ENCODE measurements at regions not wholly inside any gene's neighbourhood (a gene's known extent, or its start where the extent isn't known, plus 50 kb on each side); places are given as distances from the start of the nearest gene placed in this dataset.

DNA sequence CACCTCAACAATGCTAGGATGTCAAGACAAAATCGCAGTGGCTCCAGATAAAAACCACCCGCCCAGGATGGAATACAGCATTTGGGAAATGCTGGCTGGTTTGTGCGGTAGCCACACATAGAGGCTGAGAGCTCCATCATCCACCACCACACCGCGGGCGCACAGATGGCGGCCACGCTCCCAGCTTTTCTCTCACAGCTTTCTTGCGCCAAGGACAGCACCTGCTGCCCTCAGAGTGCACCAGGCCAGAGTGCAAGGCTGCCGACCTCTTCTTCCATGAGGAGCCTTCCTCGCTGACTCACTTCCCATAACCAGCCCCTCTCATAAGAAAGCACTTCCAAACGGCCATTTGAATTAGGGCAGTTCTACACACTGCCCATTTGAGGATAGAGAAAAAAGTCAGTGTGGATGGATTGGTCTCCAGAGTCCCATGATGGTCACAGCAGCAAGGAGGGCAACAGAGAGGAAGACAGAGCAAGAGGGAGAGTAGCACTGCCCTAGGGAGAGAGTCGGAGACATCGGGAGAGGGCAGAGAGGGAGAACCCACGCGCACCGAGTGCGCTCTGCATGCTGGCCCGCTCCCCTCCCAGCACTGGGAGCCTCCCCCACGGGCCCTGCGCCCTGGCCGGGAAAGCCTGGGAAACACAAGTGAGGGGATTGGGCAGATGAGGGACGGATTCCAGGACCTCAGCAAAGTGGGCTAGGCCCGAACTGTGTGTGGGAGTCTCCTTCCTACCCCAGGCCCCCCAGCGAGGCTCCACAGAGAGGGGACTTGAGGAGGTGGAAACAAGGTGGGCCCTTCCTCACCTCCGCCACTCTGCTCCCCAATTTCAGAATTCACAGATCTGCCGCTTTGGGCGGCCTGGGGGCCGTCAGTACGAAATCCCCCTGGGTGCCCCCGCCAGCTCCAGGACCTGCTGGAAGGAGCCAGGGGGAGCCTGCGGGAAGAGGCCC is 156.9 kb downstream of the USP12 start:
- no peak for DNase-seq

DNA sequence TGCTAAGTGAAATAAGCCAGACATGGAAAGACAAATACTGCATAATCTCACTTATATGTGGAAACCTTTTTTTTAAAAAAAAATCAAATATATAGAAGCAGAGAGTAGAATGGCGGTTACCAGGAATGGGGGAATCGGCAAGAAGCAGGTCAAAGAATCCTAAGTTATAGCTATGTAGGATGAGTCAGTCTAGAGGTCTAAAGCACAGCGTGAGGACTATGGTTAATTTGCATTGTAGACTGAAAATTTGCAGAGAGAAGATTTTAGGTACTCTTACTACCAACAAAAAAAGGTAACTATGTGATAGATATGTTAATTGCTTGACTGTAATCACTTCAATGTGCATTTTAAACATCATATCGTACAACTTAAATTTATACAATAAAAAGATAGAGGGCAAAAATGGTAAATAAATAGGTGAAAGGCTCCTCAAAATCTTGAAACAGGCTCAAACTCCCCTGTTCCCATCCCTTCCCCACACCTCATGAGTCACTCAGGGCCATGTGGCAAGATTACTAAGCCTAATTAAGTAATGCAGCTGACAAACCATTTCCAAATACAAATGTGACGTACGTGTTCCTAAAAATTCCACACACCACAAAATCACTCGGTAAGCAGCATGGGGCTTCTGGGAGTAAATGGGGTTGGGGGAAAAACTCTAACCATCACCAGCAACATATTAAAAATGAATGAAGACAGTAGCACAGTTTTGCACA is 159.0 kb downstream of the USP12 start:
- DNase-seq: no peak

DNA sequence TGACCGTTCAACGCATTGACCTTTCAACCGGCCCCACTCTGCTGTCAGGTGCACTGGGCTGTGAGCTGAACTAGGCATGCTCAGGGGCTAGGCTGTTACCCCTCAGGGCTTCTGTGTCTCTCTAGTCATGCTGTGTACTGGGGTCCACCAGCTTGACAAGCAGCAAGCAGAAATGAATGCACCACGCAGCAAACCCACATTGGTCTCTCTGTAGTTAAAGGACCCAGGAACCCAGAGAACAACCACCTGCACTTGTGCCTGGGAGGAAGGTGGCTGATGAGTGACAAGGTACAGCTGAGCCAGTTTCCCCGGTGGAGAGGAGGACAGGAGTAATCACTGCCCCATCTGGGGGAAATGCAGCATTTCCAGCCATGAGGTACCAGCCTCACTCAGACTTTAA is 159.9 kb downstream of the USP12 start:
- DNase-seq: no peak

DNA sequence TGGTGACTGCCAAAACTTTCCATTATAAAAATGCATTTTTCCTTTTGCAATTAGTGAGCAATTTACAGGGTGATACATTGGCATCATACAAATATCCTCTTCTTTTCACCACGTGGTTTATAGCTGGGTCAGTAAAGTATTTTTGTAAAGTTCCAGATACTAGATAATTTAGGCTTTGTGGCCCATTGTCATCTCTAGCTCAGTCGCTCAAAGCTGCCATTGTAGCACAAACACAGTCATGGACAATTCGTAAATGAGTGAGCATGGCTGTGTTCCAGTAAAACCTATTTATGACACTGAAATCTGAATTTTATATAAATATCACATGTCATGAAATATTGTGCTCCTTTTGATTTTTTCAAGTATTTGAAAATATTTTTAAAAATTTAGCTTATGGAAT is 162.9 kb downstream of the USP12 start:
- DNase-seq: no peak

DNA sequence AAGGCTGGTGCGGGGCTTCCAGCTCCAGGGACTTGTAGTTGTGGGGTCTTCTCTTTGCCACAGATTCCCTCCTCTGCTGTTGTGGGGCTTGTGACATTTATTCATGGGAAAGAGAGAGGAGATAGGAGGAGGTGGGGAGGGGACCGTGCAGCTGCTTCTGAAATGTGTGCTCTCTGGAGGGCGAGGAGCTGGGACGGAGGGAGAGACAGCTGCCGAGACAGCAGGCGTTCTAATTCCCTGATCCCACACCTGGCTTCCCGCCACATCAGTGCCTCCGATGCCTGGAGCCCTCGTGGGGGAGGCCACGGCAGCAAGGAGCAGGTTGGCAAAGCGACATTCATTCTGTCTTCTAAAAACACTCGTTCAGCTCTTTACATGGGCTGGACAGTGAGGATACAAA is 164.4 kb downstream of the USP12 start:
- DNase-seq: no peak

DNA sequence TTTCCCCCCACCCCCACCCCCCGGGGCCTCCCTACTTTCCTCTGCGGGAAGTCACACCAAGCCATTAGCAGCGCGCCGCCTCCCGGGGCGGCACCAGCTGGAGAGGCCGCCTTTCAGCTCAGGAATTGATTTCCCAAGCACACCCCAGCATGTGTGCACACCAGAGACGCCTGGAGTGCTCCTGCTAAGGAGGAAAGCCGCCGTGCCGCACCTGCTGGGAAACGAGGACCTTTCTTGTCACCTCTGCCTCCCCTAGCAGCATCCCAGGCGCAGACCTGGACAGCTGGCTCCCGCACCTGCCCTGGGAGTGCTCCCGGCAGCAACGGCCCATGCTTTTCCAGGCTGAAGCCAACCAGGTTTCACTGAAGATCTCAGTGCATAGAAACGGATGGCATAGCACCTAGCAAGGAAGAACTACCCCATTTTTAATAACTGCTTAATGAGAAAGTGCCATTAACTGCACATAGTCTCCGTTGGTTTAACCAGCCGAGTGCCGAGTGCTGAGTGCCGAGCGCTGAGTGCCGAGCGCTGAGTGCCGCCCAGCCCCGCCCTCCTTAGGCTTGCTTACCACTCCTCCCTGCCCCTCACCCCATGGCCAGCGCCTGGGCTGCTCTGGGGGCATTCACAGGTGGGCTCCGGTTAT is 165.0 kb downstream of the USP12 start:
- DNase-seq: no peak

DNA sequence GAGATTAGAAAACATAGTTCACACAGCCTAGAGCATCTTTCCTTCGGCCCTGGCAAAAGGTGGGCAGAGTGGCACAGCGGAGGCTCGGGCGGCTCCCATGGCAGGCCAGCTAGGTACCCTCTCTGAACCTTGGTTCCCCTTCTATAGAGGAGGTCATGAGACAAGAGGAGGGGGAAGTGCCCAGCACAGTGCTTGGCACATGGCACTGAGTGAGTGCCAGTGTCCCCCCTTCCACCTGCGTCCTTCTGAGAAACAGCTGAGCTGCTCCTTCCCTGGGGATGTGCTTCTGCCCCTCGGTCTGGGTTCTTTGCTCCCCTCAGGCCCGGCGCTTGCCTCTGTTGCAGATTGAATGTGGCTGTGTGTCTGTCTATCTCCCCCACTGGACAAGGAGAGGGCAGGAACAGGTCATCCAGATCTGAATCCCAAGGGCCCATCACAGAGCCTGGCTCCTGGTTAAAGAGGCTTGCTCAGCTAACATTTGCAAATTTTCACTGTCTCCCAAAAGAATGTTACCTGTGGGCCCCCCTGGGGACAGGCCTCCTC is 165.6 kb downstream of the USP12 start:
- DNase-seq: no peak

DNA sequence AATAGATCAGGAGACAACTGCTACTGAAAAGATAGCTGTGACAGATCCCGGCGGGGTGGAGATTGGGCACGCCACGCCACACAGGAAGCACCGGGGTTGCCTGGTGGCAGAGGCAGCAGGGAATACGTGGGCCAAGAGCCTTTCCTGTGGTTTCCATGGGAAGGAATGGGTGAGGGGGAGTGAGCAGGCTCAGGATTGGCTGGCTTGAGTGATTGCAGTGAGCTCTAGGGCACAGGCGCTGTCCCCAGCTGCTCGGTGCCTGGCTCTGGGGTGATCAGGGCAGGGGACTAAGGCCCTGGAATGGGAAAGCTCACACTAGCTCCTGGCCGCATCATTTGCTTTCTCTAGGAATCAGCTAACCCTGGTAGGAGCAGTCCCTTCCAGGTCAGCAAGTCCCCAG is 166.1 kb downstream of the USP12 start:
- no peak for DNase-seq

DNA sequence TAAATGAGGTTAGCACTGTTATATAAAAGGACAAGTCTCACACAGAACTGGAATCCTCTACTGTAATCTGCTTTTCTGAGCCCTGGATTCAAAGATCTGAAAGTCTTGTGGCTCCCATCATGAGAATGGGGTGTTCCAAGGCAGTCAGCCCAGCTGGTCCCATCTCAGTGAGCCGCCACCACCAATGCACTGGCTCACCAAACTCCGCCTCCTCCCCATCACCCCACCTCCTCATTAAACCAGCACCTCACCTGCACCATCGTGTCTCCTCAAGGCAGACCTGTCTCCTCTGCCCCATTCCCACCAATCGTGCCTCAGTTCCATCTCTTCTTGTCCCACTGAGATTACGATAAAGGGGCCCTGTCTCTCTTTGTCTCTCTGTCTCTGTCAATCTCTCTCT is 166.7 kb downstream of the USP12 start:
- no peak for DNase-seq

DNA sequence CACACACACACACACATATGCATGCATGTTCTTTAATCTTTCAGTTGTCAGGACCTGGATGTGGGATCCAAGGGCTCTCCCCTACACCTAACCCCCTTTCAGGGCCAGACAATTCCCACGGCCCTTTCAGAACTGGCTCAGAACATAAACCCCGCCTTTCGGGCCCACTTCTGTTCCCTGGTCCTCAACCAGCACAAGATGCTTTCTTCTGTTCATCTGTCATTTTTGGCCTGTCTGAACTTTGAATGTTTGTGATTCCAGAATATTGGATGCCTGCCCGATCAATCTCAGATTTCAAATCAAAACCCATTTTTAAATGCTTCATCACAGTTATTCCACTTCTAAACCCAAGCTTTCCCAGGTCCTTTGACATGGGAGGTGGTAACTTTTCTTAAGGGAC is 167.3 kb downstream of the USP12 start:
- DNase-seq: no peak

DNA sequence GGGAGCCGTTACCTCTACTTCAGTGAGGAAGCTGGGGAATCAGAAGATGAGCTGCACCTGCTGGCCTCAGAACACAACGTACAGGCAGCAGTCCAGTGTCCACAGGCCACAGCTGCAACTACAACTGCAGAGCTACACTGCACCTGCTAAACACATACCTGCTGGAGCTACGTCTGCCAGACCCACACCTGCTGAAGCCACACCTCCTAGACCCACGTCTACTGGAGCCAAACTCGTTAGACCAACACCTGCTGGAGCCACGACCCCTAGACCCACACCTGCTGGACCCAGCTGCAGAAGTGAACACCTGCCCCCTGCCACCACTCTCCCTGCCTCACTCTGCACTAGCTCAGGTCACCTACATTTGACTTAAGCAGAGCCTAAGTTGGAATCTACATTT is 169.9 kb downstream of the USP12 start:
- DNase-seq: no peak

DNA sequence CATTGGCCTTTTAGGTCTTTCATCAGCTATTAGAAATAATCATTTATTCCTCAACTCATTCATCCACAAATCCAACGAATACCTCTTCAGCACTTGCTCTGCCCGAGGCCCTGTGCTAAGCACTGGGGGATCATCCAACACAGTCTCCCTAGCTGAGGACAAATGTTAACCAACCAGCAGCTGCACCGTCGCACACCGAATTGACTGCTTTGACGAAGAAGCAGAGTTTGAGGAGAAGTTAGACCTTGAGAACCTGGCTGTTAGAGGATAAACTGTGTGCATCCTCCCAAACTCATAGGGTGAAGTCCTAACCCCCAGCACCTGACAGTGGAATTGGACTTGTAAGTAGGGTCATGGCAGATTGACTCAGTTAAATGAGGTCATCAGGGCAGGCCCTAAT is 170.9 kb downstream of the USP12 start:
- DNase-seq: no peak

DNA sequence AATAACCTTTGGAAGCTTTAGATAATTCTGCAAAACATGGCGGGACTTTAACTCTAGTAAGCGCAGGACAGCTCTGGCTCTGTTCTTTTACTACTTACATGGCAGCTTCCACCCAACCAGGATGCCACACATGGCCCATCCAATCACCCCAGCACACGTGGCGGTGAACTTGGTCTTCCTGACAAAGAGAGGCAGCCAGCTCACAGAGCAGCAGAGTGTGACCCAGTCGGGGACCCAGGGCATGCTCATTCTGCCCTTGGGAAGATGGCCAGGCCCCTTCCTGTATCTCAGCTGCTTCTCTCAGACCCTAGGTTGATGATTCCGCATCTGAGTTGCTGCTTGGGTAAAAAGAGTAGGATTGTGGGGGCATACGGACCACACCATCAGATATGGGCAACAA is 172.1 kb downstream of the USP12 start:
- DNase-seq: no peak

DNA sequence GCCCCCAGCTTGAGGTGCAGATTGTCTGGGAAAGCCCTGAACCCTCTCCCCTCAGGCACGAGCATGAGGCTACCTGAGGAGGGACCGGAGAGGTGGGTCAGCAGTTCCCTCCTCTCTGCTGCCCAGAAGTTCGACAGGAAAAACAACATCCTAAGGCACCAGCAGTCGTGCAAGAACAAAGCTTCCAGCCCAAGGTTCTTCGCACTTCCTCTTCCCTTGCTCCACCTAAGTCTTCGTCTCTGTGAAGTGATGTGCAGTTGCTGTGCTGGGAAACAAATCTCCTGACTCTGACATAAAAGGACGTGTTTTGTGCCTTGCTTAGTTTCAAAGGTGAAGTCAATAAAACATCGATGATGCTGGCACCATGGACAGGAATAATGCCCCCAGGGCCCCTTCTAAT is 173.3 kb downstream of the USP12 start:
- no peak for DNase-seq

DNA sequence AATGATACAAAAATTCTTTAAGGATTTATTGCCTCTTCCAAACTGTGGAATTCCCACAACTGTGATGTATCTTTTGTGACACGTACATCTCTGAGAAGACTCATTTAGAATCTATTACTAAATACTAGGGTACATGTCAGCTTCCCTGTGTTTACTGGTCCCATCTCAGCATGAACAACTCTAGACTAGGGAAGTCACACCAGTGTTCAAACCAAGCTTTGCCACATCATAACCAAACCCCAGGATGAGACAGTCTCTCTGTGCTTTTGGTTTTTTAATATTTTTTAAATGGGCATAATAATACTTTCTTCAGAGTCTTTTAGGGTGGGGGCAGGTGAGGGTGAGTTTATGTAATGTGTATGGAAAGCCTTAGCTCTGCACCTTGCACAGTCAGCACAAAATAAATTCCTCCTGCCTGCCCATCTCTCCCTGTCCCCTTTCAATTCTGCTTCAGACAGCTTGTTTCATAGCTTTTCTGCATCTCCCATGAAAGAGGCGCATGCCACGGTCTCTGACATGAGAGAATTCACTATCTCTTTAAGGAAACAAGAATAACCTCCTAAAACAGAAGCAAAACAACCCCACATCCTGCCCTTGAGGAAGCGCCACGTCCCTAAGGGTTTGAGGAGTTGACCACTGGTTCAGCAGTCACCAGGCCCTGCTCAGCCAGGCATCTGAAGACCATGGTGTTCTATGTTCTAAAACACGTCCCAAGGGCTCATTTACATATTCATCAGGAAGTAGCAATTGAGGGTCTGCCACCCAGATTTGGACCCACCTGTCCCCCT is 174.5 kb downstream of the USP12 start:
- no peak for DNase-seq

DNA sequence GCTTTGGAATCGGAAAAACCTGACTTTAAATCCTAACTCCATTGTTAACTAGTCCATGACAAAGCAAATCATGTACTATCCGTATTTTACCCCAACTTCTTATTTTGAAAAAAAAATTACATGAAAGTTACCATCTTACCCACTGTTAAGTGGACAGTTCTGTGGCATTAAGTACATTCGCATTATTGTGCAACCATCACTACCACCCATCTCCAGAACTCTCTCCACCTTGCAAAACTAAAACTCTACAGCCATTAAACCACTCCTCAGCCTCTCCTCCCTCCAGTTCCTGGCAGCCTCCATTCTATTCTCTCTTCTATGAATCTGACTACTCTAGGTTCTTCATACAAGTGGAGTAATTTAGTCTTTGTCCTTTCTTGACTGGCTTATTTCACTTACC is 176.5 kb downstream of the USP12 start:
- no peak for DNase-seq

DNA sequence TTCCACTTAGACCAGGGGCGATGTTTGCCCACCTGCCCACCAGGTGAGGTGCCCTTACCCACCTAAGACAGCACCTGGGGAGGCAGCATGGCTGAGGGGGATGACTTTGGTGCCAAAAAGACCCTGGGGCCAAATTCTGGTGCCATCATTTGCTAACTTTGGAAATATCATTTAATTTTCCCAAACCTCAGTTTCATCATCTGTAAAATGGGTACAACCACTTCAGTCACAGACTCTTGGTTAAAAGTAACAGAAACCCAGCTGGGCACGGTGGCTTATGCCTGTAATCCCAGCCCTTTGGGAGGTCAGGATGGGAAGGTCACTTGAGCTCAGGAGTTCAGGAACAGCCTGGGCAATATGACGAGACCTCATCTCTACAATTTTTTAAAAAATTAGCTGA is 177.8 kb downstream of the USP12 start:
- DNase-seq: no peak

DNA sequence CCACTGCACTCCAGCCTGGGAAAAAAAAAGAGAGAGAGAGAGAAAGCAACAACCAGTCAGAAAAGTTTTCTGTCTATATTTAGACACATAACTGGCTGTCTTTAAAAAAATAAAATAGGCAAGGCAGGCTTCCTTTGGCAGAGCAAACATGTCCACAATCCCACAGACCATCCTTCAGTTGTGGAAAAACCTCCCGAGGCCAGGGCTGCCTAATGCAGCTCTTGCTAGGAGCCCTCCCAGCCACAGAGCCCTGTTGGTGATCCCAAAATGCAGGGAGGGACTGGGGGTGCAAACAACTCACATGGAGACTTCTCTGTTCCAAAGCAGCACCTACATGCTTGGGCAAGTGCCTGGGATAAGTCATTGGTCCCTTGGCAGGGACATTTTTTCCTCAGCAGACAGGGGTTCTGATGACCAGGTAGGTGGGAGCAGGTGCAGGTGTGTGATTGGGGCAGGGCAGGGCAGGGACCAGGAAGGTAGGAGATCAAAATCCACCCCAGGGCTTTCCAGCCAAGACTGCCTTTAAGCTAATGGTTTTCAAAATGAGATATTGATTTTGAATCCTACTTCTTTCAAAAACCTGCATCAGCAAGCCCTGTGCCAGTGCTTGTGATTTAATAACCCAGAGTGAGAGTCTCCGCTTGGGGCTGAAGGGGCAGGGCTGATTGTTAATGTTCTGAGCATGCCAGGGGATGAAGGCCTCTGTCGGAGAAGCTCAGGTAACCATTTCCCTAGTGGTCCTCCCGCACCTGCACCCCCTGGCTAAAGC is 178.5 kb downstream of the USP12 start:
- DNase-seq: no peak

DNA sequence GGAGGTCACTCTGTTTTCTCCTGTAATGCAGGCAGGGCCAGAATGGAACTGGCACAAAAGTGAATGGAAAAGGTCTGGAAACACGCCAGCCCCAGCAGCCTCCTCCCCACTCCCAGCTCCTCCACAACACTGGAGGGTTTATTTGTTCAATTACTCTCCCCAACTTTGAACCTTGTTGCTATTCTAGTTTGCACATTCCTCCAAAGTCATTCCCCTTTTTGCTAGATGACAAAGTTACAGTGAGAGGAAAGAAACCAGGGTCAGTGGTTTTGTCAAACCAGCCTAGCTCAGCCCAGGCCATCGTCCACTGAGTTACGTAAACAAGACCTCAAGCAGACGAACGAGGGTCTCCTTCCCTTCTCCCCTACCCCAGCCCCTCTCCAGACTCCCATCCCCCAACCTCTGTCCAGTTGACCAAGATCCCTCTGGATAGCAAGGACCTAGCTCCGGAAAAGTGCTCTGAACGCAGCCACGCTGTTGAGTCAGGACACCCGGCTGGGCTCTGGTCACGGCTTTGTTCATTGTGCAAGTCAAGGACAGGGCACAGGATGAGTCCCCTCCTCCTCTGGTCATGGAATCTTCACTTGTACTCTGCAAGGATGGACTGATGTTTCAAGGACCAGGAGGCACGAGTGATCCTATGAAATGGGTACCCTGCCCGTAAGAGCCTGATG is 180.0 kb downstream of the USP12 start:
- no peak for DNase-seq

DNA sequence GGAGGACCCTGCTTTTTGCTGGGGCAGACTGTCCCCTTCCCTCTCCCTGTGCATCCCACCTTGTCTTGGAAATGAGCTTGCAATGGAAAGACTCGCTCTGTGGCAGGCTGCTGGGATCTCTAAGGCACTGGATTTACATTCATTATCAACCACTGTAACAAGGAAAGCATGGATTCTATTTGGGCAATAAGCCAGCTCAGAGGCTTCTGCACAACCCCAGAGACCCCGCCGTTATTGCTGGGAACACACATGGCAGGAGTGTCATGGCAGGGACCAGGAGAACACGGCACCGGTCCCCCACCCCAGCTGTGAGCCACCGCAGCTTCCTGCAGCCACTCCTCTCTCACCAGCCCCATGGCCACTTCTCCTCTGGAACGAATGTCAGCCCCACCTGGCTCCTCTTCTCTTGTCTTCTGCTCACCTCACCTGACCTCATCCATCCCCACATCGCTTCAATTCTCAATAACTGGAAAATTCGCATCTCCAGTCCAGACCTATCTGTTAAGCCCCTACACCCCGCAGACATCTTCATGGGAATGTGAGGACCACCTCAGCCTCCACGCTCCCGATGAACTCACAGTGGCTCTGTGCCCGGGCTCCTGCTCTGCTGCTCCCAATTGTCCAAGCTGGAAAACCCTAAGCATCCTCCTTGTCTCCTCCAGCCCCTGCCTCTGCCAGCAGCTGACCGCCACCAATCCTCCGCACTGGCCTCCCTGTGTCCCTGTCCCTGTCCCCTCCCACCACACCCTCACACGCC is 181.5 kb downstream of the USP12 start:
- DNase-seq: no peak
